ENCODE measurements at regions not wholly inside any gene's neighbourhood (a gene's known extent, or its start where the extent isn't known, plus 50 kb on each side); places are given as distances from the start of the nearest gene placed in this dataset.
"Not testable (repeated sequence)": the region's sequence is repeated elsewhere in the genome, so short reads cannot be mapped to it uniquely, and the experiment has no call there.

- no peaks in the 10 kb centered on the region for H3F3A ChIP-seq (ENCODE audit: control insufficient read depth, insufficient read depth)
- TF ChIP-seq, protein P1, sequence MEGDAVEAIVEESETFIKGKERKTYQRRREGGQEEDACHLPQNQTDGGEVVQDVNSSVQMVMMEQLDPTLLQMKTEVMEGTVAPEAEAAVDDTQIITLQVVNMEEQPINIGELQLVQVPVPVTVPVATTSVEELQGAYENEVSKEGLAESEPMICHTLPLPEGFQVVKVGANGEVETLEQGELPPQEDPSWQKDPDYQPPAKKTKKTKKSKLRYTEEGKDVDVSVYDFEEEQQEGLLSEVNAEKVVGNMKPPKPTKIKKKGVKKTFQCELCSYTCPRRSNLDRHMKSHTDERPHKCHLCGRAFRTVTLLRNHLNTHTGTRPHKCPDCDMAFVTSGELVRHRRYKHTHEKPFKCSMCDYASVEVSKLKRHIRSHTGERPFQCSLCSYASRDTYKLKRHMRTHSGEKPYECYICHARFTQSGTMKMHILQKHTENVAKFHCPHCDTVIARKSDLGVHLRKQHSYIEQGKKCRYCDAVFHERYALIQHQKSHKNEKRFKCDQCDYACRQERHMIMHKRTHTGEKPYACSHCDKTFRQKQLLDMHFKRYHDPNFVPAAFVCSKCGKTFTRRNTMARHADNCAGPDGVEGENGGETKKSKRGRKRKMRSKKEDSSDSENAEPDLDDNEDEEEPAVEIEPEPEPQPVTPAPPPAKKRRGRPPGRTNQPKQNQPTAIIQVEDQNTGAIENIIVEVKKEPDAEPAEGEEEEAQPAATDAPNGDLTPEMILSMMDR (IDR thresholded peaks at IDR 0.05; ENCODE audit: low read depth, low read length, poor library complexity, severe bottlenecking) = no peak
- TF ChIP-seq EZH2phosphoT487 (IDR thresholded peaks at IDR 0.05; ENCODE audit: borderline replicate concordance, low read length) = no peak
- H3K9me3 ChIP-seq (ENCODE audit: control insufficient read depth, insufficient read depth, low read length) = no peaks in the 10 kb centered on the region
- H3K27ac ChIP-seq (ENCODE audit: low read depth, low read length) = no peak overlapping the region
- H3K27me3 ChIP-seq (ENCODE audit: control insufficient read depth, low read length) = no peaks in the 10 kb centered on the region
- no peaks in the 10 kb centered on the region for H3K79me2 ChIP-seq (ENCODE audit: control insufficient read depth, low read length)
- H3K4me1 ChIP-seq (ENCODE audit: control insufficient read depth, low read length) = no peaks in the 10 kb centered on the region
- no peak overlapping the region for H3K4me3 ChIP-seq (ENCODE audit: low read length)
- H3K9me2 ChIP-seq (replicated peaks; ENCODE audit: control insufficient read depth, low read length) = no peaks in the 10 kb centered on the region
- no peak overlapping the region for H3K4me2 ChIP-seq (ENCODE audit: low read length)
- no peaks in the 10 kb centered on the region for H4K20me1 ChIP-seq (ENCODE audit: control insufficient read depth, insufficient read depth, low read depth, low read length)
- no peaks in the 10 kb centered on the region for H3K36me3 ChIP-seq (ENCODE audit: control insufficient read depth, low read length)
Observed at GRCh38 chr5:23112237-23112636, 259.1 kb upstream of the CDH12 start.

DNA sequence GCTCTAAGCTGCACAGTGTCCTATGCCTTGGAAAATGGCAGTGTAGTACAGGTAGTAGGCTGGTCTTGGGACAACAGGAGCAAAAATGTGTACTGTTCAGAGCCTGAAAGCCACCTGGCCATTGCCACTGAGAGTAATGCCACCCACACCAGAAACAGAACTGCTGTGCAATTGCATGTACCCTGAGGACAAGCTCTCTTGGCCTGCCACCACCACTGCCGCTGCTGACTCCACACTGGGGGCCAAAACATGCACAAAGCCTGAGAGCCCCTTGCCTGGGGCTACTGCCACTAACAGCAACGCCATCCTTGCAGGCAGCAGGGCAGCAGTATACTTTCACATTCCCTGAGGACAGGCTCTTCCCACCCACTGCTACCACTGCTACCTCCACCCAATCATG lies 251.9 kb upstream of the CDH12 start:
- Histone ChIP-seq H3K9me2 (replicated peaks; ENCODE audit: control insufficient read depth, low read length) (no peaks in the 10 kb centered on the region), H3F3A (ENCODE audit: control insufficient read depth, insufficient read depth) (no peaks in the 10 kb centered on the region), H4K20me1 (ENCODE audit: control insufficient read depth, insufficient read depth, low read depth, low read length) (no peaks in the 10 kb centered on the region), H3K4me1 (ENCODE audit: control insufficient read depth, low read length) (no peaks in the 10 kb centered on the region), H3K4me3 (ENCODE audit: low read length) (no peak overlapping the region), H3K36me3 (ENCODE audit: control insufficient read depth, low read length) (no peaks in the 10 kb centered on the region), H3K79me2 (ENCODE audit: control insufficient read depth, low read length) (no peaks in the 10 kb centered on the region), H3K27me3 (ENCODE audit: control insufficient read depth, low read length) (no peaks in the 10 kb centered on the region), H3K27ac (ENCODE audit: low read depth, low read length) (no peak overlapping the region), H3K4me2 (ENCODE audit: low read length) (no peak overlapping the region), H3K9me3 (ENCODE audit: control insufficient read depth, insufficient read depth, low read length) (peaks cover 8% of the 10 kb centered on the region; the same call in 1 of the 2 replicates)
- TF ChIP-seq, protein P1 (IDR thresholded peaks at IDR 0.05; ENCODE audit: low read depth, low read length, poor library complexity, severe bottlenecking) = no peak
- TF ChIP-seq EZH2phosphoT487 (IDR thresholded peaks at IDR 0.05; ENCODE audit: borderline replicate concordance, low read length) = no peak

GRCh38 chr5:23103566-23103965 lies 250.4 kb upstream of the CDH12 start:
- peaks cover 8% of the 10 kb centered on the region; the same call in 1 of the 2 replicates for H3K9me3 ChIP-seq (ENCODE audit: control insufficient read depth, insufficient read depth, low read length)
- no peaks in the 10 kb centered on the region for H4K20me1 ChIP-seq (ENCODE audit: control insufficient read depth, insufficient read depth, low read depth, low read length)
- no peak overlapping the region for H3K4me3 ChIP-seq (ENCODE audit: low read length)
- no peaks in the 10 kb centered on the region for H3K9me2 ChIP-seq (replicated peaks; ENCODE audit: control insufficient read depth, low read length)
- H3K27ac ChIP-seq (ENCODE audit: low read depth, low read length) = no peak overlapping the region
- no peaks in the 10 kb centered on the region for H3K36me3 ChIP-seq (ENCODE audit: control insufficient read depth, low read length)
- no peaks in the 10 kb centered on the region for H3K4me1 ChIP-seq (ENCODE audit: control insufficient read depth, low read length)
- H3K27me3 ChIP-seq (ENCODE audit: control insufficient read depth, low read length) = no peaks in the 10 kb centered on the region
- H3K4me2 ChIP-seq (ENCODE audit: low read length) = no peak overlapping the region
- no peaks in the 10 kb centered on the region for H3K79me2 ChIP-seq (ENCODE audit: control insufficient read depth, low read length)
- H3F3A ChIP-seq (ENCODE audit: control insufficient read depth, insufficient read depth) = no peaks in the 10 kb centered on the region
- TF ChIP-seq, protein P1 (IDR thresholded peaks at IDR 0.05; ENCODE audit: low read depth, low read length, poor library complexity, severe bottlenecking) = no peak
- TF ChIP-seq EZH2phosphoT487 (IDR thresholded peaks at IDR 0.05; ENCODE audit: borderline replicate concordance, low read length) = no peak

DNA sequence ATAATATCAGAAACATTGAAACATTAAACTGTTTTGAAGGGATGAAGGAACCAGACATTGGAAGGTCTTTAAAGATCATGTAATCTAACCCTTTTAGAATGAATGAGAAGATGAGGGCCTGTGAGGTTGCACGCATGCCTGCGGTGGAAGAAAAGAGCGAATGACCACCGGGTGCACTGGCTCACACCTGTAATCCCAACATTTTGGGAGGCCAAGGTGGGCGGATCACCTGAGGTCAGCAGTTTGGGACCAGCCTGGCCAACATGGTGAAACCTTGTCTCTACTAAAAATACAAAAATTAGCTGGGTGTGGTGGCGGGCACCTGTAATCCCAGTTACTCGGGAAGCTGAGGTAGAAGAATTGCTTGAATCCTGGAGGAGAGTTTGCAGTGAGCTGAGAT lies 242.3 kb upstream of the CDH12 start:
- H3K27me3 ChIP-seq (ENCODE audit: control insufficient read depth, low read length); H3K79me2 ChIP-seq (ENCODE audit: control insufficient read depth, low read length); H3F3A ChIP-seq (ENCODE audit: control insufficient read depth, insufficient read depth); H3K9me2 ChIP-seq (replicated peaks; ENCODE audit: control insufficient read depth, low read length); H3K4me1 ChIP-seq (ENCODE audit: control insufficient read depth, low read length); H3K36me3 ChIP-seq (ENCODE audit: control insufficient read depth, low read length); H3K27ac ChIP-seq (ENCODE audit: low read depth, low read length); H3K4me3 ChIP-seq (ENCODE audit: low read length); H3K4me2 ChIP-seq (ENCODE audit: low read length); H4K20me1 ChIP-seq (ENCODE audit: control insufficient read depth, insufficient read depth, low read depth, low read length); H3K9me3 ChIP-seq (ENCODE audit: control insufficient read depth, insufficient read depth, low read length): not testable (repeated sequence)

All from DOHH2 (cell line).